Spleen (tissue), 7 donors: ENCODE measurements at regions not wholly inside any gene's neighbourhood (a gene's known extent, or its start where the extent isn't known, plus 50 kb on each side); places are given as distances from the start of the nearest gene placed in this dataset.

Experiments used
- CTCF ChIP-seq, 11 experiments: fragments of 200-600 bp in 7 of 11; fragments of 450-650 bp in 4 of 11; sonication (generic) in 4 of 11; IDR thresholded peaks in 8 of 11; conservative IDR thresholded peaks in 3 of 11; 1 replicate in 7 of 11; 2 replicates in 4 of 11; pipeline versions ENCODE4 v1.4.0 to v1.8.0; 2016 to 2021; ENCODE audit warnings: antibody characterized with exemption in 11 of 11, inconsistent platforms in 4 of 11, mild to moderate bottlenecking in 1 of 11
- POLR2A ChIP-seq, 3 donors: fragments of 450-650 bp; IDR thresholded peaks; one replicate each; pipeline ENCODE4 v1.5.1; 2017; ENCODE audit warnings: antibody characterized with exemption in 3 of 3, mild to moderate bottlenecking in 1 of 3
- POLR2AphosphoS5 ChIP-seq, 3 donors: sonication (generic); formaldehyde crosslinking; IDR thresholded peaks; one replicate each; pipeline ENCODE4 v1.5.1; 2017; ENCODE audit warnings: antibody characterized with exemption in 3 of 3
- donor health status: DM: no; HTN: no; CAD: no; lungs with moderate emphysema.
- donor health status: DM: no; HTN: no; CAD: no.
- donor health status: DM: no; HTN: no; CAD: no.

- no peak for TF ChIP-seq CTCF (IDR thresholded peaks at IDR 0.05 in 8 of 11, conservative IDR thresholded peaks at IDR 0.05 in 3 of 11)
- TF ChIP-seq POLR2A (IDR thresholded peaks at IDR 0.05): no peak
- TF ChIP-seq POLR2AphosphoS5 (IDR thresholded peaks at IDR 0.05): no peak
Observed at GRCh38 chr14:85475113-85475512, 54.8 kb upstream of the FLRT2 start.
